Neural cell (in vitro differentiated cells): ENCODE measurements at regions not wholly inside any gene's neighbourhood (a gene's known extent, or its start where the extent isn't known, plus 50 kb on each side); places are given as distances from the start of the nearest gene placed in this dataset.

ENCODE experiments used
- CTCF ChIP-seq: fragments of 450-650 bp; IDR thresholded peaks from 2 replicates; pipeline ENCODE4 v1.5.1; 2014; ENCODE audit warnings: antibody characterized with exemption, mild to moderate bottlenecking, moderate library complexity; ENCODE audit not compliant: poor library complexity, severe bottlenecking
- EP300 ChIP-seq: fragments of 450-650 bp; conservative IDR thresholded peaks from 2 replicates; pipeline ENCODE4 v1.6.1; 2014; ENCODE audit warnings: antibody characterized with exemption, mild to moderate bottlenecking, moderate library complexity; ENCODE audit not compliant: poor library complexity, severe bottlenecking
- EZH2 ChIP-seq: fragments of 200-600, 300-800 bp; shearing (Covaris generic), sonication (generic); IDR thresholded peaks from 2 replicates; pipeline ENCODE4 v1.6.1; 2014; ENCODE audit warnings: antibody characterized with exemption, low read length, borderline replicate concordance, mild to moderate bottlenecking; ENCODE audit not compliant: insufficient read depth, poor library complexity, severe bottlenecking
- REST ChIP-seq: IDR thresholded peaks from 2 replicates; pipeline ENCODE4 v1.6.1; 2012; ENCODE audit warnings: borderline replicate concordance
- TAF1 ChIP-seq: IDR thresholded peaks from 2 replicates; pipeline ENCODE4 v1.6.1; 2012; ENCODE audit warnings: low read depth

GRCh38 chr13:104140552-104140951 is 1074.3 kb upstream of the SLC10A2 start:
- no peak for TF ChIP-seq TAF1
- no peak for TF ChIP-seq CTCF
- TF ChIP-seq EZH2: no peak
- TF ChIP-seq EP300: no peak
- no peak for TF ChIP-seq REST
